GM21390 (cell line): ENCODE measurements at regions not wholly inside any gene's neighbourhood (a gene's known extent, or its start where the extent isn't known, plus 50 kb on each side); places are given as distances from the start of the nearest gene placed in this dataset.
"Not testable (repeated sequence)": the region's sequence is repeated elsewhere in the genome, so short reads cannot be mapped to it uniquely, and the experiment has no call there.

Experiments used
- ATAC-seq: cut with Tn5 transposase; IDR thresholded peaks from one replicate; pipeline ENCODE4 v1.9.1; 2021; ENCODE audit not compliant: unreplicated experiment

DNA sequence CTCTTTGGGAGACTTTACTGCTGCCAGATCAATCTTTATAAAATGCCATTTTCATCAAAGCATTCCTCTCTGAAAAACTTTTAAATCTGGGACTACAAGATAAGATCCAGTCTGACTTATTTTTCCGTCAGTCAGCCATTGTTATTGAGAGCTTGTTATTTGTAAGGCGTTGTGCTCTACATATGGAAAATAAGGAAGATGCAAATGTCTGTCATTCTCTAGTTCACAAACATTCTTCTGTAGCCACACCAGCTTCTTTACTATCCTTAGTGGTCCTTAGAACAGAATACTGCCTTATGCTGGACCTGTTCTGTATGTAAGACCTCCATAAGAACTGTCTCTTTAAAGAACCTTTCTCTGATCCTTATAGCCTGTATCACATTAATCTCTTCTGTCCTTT lies 120.3 kb upstream of the NBPF19 start:
- not testable (repeated sequence) for ATAC-seq

DNA sequence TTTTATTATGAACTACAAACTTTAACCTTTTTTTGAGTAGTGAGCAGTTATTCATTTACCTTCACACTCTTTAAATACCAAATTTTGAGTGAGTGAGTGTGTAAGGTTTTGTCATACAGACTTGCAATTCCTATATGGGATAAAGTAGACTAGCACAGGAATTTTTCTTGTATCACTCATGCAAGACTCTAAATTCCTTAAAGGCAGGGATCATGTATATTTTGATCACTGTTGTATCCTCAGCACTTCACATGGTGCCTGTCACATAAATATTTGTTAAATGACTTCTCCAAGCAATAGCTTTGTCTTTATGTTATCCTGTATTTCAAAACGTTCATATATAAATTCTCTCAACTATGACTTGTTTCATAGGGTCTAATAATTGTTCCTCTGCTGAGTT lies 119.1 kb upstream of the NBPF19 start:
- ATAC-seq: not testable (repeated sequence)

DNA sequence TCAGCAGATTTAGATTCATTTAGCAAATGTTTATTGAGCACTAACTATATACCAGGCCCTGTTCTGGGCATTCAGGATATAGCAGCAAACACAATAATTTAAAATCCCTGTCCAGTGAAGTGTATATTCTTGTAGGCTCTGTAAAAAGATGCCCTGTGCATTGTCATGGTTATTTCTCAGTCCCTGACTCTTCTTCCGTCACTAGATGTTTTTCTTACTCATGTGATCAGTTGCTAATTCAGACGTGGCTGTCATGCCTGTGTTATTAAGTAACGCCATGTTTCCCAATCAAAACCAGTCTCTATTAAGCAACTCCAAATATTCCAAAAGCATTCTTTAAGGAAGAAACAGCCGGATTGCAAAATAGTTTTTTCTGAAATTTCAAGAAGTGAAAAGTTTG lies 118.7 kb upstream of the NBPF19 start:
- ATAC-seq: not testable (repeated sequence)

GRCh38 chr1:149360351-149360750 lies 114.5 kb upstream of the NBPF19 start:
- ATAC-seq: not testable (repeated sequence)

GRCh38 chr1:149361310-149361709 lies 113.5 kb upstream of the NBPF19 start:
- ATAC-seq: not testable (repeated sequence)

DNA sequence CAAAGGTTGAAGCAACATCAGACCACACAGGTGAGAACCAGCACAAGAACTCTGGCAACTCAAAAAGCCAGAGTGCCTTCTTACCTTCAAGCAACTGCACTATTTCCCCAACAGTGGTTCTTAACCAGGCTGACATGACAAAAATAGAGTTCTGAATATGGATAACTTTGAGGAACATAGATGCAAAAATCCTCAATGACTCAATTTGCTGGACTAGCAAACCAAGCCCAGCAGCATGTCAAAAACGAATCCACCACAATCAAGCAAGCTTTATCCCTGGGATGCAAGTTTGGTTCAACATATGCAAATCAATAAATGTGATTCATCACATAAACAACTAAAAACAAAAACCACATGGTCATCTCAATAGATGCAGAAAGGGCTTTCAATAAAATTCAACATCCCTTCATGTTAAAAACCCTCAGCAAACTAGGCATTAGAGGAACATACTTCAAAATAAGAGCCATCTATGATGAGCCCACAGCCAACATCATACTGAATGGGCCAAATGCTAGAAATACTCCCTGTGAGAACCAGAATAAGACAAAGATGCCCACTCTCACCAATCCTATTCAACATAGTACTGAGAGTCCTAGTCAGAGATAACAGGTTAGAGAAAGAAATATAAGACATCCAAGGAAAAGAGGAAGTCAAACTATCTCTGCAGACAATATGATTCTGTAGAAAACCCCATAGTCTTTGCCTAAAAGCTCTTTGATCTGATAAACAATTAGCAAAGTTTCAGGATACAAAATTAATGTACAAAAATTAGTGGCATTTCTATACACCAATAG lies 110.5 kb upstream of the NBPF19 start:
- ATAC-seq: not testable (repeated sequence)

DNA sequence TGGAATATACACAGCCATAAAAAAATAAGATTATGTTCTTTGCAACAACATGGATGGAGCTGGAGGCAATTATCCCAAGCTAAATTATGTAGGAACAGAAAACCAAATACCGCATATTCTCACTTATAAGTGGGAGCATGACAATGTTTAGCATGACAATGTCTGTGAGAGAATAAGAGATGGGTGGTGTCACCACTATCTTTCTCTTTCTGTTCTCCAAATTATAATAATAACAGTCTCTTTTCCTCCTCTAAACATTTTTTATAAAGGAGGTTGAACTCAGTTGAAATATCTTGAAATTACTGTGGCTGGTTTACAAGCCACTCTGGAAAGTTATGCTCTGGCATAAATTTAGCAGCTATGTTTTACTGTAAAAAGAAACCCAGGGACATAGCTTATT lies 108.4 kb upstream of the NBPF19 start:
- ATAC-seq: not testable (repeated sequence)

GRCh38 chr1:149367472-149368044 lies 107.3 kb upstream of the NBPF19 start:
- ATAC-seq: not testable (repeated sequence)

DNA sequence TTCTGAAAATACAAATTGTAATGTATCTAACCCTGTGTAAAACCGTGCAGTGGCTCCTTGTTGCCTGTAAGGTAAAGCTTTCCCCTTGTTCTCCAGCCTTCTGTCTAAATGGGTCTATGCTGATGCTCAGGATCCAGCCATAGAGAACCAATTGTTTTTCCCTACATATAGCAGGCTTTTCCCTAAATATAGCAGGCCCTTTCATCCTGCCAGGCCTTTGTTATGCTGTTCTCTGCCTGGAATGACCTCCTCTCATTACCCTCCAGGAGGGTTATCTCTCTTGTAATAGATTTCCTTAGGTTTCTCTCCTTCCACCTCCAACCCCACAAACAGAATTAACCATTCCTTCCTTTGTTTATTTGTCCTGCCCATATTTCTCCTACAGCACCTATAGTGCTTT lies 106.5 kb upstream of the NBPF19 start:
- not testable (repeated sequence) for ATAC-seq

- not testable (repeated sequence) for ATAC-seq
Observed at GRCh38 chr1:149369081-149369480, 105.8 kb upstream of the NBPF19 start.

DNA sequence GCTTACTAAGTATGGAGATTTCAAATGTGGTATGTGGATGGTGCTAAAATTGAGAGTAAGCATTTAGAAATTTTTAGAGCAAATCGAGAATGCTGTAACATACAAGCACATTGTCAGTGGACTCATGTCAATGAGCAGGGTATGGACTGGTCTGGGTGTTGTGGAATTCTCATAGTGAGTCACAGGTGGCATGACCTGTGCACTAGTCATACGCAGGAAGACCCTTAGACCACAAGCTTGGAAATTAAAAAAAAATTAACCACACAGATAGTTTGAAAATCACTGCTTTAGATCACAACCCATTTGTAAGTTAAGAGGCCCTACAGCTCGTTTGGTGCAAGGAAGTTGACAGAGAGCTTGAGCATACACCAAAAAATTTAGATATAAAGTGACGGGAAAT lies 102.9 kb upstream of the NBPF19 start:
- ATAC-seq: not testable (repeated sequence)

GRCh38 chr1:149378462-149378861 lies 96.4 kb upstream of the NBPF19 start:
- not testable (repeated sequence) for ATAC-seq

DNA sequence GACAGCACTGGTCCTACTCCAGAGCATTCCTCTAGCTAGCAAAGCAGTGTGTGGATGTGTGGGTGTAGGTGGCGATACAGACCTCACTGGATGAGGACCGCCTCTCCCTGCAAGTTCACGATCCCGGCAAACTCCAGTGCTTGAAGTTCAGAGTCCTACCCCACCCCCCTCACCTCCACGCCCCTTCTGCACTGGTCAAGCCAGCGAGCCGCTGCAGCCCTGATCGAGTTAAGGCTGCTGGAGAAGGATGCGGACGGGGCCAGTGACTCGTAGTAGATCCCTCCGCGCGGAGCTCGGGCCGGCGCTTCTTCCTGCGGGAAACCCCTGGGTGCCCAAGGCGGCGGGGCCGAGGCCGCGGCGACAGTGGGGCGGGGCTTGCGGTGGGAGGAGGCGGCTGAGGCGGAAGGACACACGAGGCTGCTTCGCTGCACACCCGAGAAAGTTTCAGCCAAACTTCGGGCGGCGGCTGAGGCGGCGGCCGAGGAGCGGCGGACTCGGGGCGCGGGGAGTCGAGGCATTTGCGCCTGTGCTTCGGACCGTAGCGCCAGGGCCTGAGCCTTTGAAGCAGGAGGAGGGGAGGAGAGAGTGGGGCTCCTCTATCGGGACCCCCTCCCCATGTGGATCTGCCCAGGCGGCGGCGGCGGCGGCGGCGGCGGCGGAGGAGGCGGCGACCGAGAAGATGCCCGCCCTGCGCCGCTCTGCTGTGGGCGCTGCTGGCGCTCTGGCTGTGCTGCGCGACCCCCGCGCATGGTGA lies 84.5 kb upstream of the NBPF19 start:
- not testable (repeated sequence) for ATAC-seq

DNA sequence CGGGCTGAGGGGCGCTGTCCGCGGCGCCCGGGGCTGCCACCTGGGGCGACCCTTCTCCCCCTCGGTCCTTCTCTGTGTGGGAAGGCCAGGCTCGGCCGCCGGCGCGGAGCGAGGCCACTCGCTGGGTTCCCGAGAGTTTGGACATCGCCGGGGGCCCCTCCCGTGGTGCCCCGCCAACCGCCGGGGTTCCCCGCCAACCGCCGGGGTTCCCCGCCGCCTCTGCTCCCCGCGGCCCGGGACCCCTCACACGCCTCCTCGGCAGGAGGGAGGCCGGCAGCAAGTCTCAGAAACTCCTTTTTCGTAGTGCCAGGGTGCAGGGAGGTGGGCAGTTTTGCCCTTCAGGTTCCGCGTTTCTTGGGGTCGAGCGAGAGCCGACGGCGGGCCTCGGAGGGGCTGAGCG lies 83.9 kb upstream of the NBPF19 start:
- ATAC-seq: not testable (repeated sequence)

DNA sequence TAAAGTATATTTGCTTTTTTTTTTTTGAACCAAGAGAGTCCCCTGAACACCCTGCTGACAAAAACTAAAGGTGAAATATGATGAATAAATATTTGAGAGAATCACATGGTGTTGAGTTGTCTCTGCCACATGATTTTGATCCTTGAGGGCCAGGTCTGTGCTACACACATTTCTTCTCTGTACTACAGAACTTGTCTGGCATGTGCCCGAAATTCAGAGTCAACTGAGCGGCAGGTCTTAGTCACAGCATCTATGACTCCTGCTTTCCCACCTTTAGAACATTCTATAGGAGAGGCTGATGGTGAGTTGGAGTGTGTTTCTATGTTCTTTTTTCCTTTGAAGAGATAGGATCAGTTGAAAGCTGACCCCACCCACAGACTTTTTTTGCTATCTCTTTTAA lies 79.0 kb upstream of the NBPF19 start:
- ATAC-seq: not testable (repeated sequence)

GRCh38 chr1:149398527-149398926 lies 76.3 kb upstream of the NBPF19 start:
- not testable (repeated sequence) for ATAC-seq

GRCh38 chr1:149408404-149408803 lies 66.4 kb upstream of the NBPF19 start:
- not testable (repeated sequence) for ATAC-seq

- ATAC-seq: not testable (repeated sequence)
Observed at GRCh38 chr1:149415373-149415772, 59.5 kb upstream of the NBPF19 start.

DNA sequence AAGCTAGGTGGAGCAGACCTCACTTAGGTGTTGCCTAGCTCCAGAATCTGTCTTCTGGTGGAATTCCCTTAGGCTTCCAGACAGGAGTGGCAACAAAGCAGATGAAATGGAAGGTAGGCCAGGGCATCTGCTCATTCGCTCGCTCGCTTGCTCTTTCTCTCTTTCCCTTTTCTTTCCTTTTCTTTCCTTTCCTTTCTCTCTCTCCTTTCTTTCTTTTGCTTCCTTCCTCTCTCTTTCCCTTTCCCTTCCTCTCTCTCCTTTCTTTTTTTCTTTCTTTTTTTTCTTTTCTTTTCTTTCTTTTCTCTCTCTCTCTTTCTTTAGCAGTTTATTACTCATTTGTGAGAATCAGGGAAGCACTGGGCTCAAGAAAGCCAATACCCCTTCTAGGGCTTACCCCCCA lies 56.1 kb upstream of the NBPF19 start:
- ATAC-seq: not testable (repeated sequence)

- not testable (repeated sequence) for ATAC-seq
Observed at GRCh38 chr1:149423122-149423521, 51.7 kb upstream of the NBPF19 start.
